ENCODE measurements at regions not wholly inside any gene's neighbourhood (a gene's known extent, or its start where the extent isn't known, plus 50 kb on each side); places are given as distances from the start of the nearest gene placed in this dataset.
"Not testable (repeated sequence)": the region's sequence is repeated elsewhere in the genome, so short reads cannot be mapped to it uniquely, and the experiment has no call there.

GRCh38 chr21:28699186-28699585 lies 293.5 kb downstream of the LTN1 start:
- DNase-seq = no peak

DNA sequence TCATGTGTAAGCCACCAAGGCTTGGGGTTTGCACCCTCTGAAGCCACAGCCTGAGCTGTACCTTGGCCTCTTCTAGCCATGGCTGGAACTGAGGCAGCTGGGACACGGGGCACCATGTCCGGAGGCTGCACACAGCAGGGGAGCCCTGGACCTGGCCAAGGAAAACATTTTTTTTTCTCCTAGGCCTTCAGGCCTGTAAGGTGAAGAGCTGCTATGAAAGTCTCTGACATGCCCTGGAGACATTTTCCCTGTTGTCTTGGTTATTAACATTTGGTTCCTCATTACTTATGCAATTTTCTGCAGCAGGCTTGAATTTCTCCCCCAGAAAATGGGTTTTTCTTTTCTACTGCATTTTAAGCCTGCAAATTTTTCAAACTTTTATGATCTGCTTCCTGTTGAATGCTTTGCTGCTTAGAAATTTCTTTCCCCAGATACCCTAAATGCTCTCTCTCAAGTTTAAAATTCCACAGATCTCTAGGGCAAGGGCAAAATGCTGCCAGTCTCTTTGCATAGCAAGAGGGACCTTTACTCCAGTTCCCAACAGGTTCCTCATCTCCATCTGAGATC lies 295.8 kb downstream of the LTN1 start:
- no peak for DNase-seq

DNA sequence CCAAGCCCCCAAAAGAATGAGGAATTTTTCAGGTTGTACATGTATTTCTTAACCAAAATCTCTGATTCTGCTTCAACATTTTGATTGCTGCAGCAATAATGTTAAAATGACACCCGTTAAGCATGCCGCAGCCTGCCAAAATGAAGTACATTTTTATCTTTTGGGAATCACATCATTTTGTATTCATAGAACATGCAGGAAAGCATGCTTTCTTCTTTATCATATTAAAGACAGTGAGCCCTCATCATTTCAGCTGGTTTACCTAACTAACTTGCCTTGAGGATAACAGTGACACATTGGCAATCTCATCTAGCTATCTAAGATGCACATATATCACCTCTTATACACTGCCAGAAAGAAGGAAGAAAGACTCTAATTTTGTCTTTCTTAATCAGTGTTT lies 299.2 kb downstream of the LTN1 start:
- DNase-seq = no peak

DNA sequence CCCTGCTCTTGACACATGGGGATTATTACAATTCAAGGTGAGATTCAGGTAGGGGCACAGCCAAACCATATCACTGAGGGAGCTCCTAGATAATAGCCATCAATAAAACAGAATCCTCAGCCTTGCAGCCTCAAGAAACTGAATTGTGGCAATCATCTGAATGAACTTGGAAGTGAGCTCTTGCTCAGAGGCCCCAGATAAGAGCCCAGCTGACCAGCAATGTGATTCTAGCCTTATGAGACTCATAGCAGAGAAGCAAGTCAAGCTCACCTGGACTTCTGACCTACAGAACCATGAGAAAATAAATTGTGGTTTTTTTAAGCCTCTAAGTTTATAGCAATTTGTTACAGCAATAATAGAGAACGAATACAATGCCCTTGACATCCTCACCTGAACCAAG lies 302.5 kb downstream of the LTN1 start:
- no peak for DNase-seq

- no peak for DNase-seq
These were observed 304.3 kb downstream of the LTN1 start for GRCh38 chr21:28688381-28688780.

- DNase-seq = no peak
These were observed 305.1 kb downstream of the LTN1 start for GRCh38 chr21:28687586-28687985.

GRCh38 chr21:28683982-28684752 lies 308.5 kb downstream of the LTN1 start:
- no peak for DNase-seq

DNA sequence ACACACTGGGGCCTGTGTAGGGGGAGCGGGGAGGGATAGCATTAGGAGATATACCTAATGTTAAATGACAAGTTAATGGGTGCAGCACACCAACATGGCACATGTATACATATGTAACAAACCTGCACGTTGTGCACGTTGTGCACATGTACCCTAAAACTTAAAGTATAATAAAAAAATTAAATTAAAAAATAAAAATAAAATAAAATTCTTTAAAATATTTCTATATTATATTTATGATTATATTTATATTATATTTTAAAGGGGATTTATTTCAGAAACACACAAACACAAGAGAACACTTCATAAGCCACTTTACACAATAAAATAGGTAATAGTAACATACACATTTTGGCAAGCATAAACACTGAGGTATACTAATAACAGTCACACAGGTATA lies 309.8 kb downstream of the LTN1 start:
- not testable (repeated sequence) for DNase-seq

DNA sequence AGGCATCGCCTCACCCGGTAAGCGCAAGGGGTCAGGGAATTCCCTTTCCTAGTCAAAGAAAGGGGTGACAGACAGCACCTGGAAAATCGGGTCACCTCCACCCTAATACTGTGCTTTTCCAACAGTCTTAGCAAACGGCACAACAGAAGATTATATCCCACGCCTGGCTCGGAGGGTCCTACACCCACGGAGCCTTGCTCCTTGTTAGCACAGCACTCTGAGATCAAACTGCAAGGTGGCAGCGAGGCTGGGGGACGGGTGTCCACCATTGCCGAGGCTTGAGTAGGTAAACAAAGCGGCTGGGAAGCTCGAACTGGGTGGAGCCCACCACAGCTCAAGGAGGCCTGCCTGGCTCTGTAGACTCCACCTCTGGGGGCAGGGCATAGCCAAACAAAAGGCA lies 315.6 kb downstream of the LTN1 start:
- not testable (repeated sequence) for DNase-seq

- DNase-seq = no peak
These were observed 317.2 kb downstream of the LTN1 start for GRCh38 chr21:28675331-28676041.

DNA sequence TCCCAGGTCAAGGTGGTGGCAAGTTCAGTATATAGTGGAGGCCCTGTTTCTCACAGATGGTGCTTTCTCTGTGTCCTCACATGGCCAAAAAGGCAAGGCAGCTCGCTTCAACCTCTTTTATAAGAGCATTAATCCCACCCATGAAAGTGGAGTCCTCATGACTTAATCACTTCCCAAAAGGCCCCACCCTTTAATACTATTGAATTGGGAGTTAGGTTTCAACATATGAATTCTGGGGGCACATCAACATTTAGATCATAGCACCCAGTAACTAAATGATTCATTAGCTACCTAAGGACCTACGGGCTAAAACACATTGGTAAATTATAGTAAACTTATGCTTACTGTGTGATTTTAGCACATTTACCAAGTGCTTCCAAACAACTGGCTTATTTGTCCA lies 317.9 kb downstream of the LTN1 start:
- no peak for DNase-seq

- no peak for DNase-seq
These were observed 321.0 kb downstream of the LTN1 start for GRCh38 chr21:28671549-28672195.

DNA sequence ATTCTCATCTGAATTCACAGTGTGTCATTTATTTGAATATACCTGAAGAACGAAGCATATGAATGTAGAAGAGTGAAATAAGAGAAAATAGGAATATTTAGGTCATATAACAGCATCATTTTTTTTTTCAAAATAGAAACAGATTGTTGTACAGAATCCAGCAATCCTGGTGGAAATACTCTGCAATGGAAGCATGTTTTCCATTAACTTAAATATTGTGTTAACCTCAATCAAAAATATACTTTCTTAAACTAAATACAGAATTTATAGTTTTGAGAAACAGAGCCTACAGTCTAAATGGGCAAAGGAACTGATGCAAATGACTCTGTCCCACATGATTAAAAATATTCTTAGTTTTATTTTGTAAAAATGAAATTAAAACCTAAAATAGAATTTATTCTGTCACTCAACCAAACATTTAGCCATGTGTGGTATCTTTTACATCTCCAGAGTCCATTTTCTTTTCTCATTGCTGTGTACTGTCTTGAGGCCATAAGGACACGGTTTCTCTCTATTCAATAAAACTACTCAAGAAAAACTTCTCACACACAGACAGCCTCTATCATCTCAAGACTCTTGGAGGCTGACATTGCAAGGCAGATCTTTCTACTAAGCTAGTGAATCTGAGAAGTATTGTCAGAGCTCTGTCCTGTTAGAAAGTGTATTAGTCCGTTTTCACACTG lies 322.6 kb downstream of the LTN1 start:
- no peak for DNase-seq

DNA sequence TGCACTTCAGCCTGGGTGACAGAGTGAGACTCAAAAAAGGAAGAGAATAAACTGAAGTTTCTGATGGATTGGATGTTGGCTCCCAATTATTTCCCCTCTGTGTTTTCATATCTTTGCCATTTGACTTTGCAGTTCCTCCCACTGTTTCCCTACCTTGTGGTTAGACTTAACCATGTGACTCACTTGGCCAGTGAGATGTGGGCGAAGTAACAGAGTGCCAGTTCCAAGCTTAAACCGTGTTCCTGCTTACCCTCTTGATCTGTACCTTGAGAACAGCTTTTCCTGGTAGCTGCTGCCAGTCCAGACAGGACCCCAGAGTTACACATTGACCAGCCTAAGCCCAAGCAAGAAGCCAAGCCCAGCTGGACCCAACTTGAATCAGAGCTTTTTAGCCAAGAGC lies 323.4 kb downstream of the LTN1 start:
- no peak for DNase-seq

GRCh38 chr21:28663754-28664153 lies 328.9 kb downstream of the LTN1 start:
- DNase-seq = no peak

GRCh38 chr21:28663111-28663693 lies 329.5 kb downstream of the LTN1 start:
- DNase-seq = no peak

DNA sequence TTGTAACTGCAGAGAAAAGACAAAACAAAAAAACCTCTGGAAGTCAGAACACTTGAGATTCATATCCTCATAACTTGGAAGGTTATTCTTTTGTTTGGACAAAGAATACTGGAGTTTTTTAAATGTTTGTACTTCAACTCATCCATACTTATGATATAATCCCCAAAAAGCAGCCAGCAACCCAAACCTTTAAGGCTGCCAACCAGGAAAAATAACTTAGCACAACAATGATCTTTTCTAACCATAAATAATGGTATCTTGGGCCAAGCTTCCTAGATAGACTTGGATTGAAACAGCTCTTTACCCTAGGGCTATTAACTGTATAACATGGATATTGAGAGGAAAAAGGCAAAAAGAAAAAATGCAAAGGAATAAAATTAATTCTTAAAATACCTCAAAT lies 335.1 kb downstream of the LTN1 start:
- no peak for DNase-seq

DNA sequence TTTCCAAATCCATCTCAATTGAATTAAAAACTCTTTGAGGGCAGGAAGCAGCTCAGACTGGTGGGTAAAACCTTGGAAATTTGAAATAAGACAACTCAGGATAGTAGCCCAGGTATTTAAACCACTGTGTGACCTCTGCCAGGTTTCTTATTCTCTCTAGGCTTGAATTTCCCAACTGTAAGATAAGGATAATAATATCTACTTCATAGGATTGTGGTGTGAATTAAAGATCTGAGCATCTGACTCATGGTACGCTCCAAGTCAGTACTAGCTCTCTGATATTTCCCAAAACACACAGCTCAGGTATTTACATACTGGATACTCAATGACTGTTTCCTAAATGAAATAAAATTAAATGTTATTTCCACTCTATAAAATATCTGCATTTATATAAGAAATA lies 337.2 kb downstream of the LTN1 start:
- DNase-seq = no peak

GRCh38 chr21:28654406-28654805 lies 338.3 kb downstream of the LTN1 start:
- DNase-seq = no peak

DNA sequence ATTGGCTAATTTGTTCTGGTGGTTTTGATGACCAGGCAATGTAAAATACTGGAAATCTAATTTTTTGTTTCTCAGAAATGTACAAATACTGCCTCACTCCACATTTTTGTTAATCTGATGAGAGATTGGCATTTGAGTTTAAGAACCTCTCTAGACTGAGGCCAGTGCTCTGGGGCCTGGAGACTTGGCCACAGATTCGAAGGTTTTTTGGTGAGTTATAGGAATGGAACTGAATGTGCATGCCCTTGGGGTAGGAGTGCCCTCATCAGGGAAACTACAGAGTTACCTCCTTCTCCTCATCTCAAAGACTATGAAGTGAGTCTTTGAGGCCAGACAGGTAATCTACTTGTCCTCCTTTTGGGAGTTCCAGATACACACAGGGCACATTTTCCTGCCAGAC lies 347.9 kb downstream of the LTN1 start:
- no peak for DNase-seq

GRCh38 chr21:28642891-28643290 lies 349.8 kb downstream of the LTN1 start:
- no peak for DNase-seq

DNA sequence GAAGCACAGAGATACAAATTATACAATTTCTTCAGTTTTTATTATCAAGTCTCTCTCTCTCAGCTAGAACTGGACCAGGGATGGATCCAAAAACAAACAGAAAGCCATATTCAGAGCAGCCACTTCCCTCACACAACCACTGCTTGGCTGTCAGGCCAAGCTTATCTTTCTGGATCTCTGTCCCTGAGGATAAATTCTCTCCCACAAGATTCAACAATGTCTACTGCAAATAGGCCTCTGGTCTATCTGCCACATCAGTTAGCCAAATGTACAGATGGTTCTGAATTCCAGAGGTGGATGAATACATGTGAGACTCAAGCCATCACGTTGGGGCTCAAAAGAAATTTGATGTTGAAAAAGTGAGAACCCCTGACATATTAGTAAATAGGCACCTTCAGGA lies 350.9 kb downstream of the LTN1 start:
- DNase-seq = no peak

DNA sequence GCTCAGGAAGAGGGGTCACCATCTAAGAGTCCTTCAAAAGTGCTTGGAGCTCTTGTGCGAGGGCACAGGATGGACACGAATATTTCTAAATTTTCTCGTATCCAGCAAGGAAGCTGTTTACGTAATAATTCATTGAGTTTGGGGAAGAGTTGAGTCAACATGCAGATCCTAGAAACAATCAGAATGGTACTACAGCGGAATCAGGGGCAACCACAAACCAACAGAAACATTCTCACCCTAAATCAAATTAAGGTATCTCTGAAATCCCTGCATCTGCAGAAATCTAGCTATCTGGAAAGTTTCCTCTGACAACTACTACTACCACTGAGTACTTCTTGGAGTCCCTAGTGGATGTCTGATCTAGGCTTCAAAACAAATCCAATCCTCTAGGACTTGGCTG lies 352.4 kb downstream of the LTN1 start:
- no peak for DNase-seq

Data from AML-193 (cell line).